HG03432 (cell line): ENCODE measurements at regions not wholly inside any gene's neighbourhood (a gene's known extent, or its start where the extent isn't known, plus 50 kb on each side); places are given as distances from the start of the nearest gene placed in this dataset.

ENCODE experiments used
- ATAC-seq: cut with Tn5 transposase; IDR thresholded peaks from one replicate; pipeline ENCODE4 v1.9.1; 2021; ENCODE audit warnings: mild to moderate bottlenecking, moderate library complexity; ENCODE audit not compliant: unreplicated experiment

DNA sequence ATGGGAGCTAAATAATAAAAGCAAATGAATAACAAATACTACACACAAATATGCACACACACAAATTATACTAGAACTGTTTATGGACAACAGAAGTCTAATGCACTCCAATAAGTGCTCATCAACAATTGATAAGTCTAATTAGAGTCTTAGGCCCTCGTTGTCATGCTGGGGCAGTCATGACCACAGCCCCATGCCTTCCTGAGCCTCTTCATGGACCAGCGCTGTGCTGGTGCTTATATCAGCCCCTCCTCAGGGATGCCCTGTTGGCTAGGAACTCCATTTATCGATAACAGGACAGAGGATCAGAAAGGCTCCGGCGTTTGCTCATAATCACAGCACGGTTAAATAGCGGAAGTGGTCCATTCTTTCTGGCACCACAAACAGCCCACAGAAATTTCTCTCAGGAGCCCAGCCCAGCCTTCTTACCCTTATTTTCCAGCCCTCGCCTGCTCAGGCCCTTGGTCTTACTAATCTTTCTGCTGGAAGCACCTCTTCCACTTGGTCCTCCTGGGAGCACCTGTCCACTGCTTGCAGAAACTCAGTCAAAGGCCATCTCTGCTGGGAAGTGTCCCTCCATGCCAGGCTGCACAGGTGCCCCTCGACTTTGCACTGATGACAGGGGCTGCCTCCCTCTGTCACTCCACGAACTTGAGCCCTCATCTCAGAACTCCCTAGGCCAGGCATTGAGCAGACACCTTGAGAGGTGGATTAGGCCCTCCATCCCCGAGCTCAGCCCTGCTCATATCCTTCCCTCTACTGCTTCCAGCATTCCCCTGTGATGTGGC is 500.2 kb upstream of the HS6ST1 start:
- ATAC-seq: no peak

DNA sequence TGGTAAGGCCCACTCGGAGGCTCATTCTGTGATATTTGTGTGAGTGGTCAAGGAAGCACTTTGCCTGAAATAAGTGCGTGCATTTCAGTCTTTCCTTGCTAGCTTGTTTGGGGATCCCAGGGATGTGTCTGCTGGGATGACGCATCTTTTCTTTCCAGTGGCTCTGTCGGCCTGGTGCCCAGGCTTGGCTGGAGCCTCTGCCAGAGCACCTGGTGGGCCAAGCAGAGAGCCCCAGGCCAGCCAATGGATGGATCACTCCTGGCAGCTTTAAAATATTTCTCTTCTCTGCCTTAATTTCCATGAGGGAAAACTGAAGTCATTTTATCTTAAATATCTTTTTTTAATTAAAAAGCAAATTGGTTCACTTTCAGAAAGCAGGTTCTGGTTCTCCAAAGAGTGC is 501.8 kb upstream of the HS6ST1 start:
- no peak for ATAC-seq

DNA sequence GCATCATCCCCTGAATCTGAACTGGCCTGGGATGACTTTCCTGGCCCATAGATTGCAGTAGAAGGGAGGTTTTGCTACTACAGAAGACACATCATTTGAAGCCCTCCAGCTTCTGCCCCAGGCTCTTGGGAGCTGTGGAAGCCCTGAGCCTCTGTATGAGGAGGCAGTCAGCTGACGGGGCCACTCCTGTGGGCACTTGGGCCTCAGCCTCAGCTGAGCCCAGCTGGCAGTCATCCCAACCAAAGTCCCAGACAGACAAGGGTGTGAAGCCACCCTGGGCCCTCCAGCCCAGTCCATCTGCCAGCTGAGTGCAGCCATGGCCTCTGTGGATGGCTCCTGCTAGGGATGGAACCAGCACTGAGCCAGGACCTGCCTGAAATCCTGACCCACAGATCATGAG is 502.3 kb upstream of the HS6ST1 start:
- no peak for ATAC-seq

DNA sequence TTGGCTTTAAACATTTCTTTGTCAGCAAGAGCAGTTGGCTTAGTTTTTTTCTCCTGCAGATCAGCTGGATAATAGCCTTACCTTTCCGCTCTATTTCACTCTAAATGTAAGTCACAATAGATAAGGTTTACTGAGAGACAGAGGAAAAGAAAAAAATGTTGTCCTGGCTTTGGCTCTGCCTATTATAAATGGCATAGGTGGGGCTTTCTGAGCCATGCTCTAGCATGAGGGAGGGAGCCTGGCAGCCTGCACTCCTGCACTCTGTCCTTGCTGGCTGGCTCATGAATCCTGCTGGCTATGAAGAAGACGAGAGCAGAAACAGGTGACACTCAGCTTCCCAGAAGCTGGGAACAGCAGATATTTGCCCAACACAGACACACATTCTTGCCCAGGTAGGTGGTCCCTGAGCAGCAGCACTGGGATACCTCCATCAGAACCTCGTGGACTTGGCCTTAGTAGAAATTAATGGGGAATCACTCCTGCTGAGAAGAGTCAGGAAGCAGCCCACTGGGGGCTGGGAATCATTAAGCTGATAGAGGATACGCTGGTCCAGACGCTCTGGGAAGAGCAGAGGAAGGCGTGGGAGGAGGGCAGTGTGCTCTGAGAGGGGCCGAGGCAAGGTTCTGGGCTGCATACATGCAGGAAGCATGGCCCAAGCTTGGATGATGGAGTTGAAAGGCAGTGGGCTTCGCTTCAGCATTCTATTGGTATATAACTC is 514.4 kb upstream of the HS6ST1 start:
- ATAC-seq: no peak

DNA sequence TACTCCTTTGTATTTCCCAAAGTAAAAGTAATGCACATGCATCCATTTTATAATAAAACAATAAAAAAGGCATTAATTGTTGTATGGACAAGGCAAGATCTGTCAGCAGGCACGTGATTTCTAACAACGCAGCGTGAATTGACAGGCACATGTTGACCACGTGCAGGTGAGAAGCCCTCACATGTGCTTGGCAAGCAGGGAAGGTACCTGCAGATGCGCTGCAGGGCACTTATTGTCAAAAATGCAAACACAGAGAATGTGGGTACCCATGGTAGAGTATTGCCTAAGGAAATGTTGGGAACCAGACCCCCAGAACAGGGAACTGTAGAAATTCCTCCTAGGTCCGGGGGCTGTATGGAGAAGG is 515.0 kb upstream of the HS6ST1 start:
- no peak for ATAC-seq

DNA sequence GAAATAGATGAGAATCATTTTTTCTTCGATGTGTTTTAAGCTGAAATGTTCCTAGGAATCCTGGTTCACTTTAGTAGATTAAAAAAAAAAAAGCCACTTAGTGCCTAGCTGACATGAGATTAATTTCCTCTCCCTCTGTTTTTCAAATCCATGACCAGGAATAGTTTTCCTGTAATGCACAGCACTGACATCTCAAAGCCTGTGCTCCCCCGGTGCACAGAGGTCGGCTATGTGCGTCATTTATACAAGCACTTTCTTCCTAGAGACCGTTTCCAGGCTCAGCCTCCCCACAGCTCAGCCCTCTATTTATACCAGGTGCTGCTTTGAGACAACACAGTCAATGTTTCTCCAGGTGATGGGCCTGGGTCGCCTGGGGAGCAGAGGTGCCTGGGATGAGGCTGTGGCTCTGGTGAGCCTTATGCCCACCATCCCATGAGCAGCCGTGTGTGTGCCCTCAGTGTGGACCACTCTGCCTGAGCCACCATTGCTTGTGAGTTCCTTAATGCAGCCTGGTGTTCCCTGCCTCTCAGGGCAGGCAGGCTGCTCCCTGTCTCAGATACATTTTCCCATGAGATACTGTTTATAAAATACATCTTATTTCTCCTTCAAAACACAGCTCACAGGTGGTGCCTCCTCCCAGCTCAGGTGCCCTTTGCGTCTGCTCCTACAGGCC is 515.7 kb upstream of the HS6ST1 start:
- ATAC-seq: no peak

DNA sequence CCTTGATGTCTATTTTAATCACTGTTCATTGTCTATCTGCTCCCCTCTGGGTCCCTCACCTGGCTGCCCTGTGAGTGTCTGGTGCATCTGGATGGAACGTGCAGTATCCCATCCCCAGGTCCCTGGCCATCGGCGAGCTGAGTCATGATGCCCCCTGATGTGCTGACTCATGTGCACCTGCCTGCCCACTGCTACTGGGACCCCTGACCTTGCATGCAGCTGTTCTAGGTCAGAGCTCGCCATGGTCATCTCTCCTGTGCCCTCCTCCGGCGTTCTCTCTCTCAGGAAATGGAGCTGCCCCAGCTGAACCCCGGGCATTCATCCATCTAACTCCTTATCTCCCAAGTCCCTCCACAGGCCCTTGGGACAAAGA is 516.2 kb upstream of the HS6ST1 start:
- no peak for ATAC-seq

DNA sequence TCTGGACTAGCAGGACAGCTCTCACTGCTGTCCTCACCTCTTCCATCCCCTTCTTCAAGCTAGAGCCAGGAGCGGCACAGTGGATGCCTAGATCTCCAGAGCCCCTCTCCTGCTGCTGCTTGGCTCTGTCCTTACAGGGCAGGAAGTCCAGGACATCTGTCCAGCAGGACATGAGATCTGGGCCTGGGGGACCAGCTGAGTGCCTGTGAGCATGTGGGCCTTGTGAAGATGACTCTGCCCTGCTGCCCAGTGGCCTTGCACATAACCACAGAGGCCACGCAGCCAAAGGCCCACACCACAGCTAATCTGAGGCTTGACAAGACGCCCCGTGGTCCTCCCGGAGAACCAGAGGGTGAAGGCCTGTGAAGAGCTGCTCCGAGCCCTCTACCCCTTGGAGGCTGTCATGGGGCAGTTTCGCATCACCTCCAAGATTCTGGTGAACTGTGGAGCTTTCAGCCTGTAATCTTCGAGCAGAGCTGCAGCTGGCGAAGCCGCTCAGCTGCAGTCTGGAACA is 516.7 kb upstream of the HS6ST1 start:
- ATAC-seq: no peak

DNA sequence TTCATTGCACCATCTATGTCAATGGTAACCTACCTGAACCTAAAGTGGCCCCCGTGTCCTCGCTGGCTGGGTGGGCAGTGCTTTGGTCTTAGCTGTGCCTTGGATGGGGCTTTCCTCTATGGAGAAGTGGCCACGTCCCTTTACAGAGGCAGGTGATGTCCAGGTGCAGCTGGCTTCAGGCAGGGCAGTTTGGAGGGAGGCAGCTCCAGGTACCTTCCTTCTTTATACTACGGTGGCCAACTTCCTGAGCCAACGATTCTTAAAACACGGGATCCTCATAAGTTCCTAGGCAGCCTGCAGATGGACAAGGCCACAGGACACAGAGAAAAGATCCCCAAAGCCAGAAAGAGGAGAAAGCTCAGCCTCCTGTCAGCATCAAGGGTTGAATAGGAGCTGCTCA is 517.3 kb upstream of the HS6ST1 start:
- no peak for ATAC-seq

DNA sequence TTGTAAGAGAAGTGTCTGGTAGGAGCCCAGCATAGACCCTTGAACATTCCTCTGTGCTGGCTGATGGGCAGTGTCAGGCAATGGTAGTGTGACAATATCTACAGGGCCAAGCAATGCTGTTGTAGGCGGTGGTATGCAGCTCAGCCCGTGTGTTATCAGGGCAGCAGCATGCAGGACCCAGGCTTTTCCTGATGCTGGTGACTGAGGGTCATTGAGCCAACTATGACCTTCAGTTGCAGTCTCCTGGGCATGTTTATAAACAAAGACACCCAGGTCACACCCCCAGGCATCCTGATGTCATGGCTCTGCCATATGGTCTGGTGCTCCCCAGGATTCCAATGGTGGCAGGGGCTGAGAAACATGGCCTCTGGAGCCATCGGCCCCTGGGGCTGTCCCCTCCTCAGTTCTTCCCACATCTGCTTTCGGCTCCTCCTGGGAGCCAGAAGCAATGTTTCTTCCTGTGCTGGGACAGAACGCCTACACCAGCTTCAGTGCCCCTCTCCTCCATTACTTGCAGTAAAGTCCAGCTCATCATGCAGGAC is 518.0 kb upstream of the HS6ST1 start:
- no peak for ATAC-seq

DNA sequence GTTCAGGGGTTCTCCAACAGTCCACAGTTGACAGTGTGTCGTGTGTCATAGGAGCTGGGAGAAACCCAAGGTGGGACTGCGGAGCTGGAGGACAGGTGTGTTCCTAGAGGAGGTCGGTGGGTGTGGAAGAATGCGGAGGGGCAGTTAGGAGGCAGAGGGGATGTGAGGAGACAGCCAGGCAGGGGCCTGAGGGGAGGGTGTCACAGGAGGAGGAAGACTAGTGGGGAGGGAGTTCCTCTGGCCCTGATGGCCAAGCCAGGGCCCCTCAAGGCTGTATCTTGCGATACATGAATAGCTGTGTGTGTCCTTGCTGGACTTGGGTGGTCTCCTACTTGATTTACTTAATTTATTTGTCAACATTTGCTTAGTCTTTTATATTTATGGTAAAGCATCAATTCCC is 519.6 kb upstream of the HS6ST1 start:
- no peak for ATAC-seq

DNA sequence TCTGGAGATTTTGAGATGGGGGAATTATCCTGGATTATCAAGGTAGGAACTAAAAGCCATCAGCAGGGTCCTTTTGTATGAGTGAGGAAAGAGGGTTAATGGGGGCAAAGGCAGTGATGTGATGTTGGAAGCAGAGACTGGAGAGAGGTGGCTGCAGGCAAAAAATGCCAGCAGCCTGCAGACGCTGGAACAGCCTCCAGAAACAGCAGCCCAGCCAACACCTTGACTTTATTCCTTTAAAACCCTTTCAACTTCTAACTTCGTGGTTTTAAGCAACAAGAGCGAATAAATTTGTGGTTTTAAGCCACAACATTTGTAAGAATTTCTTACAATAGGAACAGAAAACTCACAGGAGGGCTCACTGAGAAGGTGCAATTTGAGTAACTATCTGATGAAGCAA is 523.1 kb upstream of the HS6ST1 start:
- ATAC-seq: no peak

DNA sequence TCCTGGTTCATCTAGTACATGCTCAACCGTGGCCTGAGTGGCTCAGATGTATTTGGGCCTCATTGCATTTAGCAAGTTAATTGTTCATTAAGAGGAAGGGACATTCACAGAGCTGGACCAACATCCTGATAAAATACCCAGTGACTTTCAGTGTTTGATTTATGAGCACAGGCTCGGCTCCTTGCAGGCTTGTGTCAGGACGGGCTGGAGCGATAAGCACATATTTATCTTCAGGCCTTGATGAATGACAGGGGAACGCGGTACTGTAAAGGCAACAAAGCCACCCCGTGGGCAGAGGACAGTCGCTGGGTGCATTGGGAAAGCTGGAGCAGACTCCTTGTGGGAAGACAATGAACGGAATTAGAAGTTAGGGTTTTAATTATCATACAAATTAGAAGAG is 548.6 kb upstream of the HS6ST1 start:
- no peak for ATAC-seq

DNA sequence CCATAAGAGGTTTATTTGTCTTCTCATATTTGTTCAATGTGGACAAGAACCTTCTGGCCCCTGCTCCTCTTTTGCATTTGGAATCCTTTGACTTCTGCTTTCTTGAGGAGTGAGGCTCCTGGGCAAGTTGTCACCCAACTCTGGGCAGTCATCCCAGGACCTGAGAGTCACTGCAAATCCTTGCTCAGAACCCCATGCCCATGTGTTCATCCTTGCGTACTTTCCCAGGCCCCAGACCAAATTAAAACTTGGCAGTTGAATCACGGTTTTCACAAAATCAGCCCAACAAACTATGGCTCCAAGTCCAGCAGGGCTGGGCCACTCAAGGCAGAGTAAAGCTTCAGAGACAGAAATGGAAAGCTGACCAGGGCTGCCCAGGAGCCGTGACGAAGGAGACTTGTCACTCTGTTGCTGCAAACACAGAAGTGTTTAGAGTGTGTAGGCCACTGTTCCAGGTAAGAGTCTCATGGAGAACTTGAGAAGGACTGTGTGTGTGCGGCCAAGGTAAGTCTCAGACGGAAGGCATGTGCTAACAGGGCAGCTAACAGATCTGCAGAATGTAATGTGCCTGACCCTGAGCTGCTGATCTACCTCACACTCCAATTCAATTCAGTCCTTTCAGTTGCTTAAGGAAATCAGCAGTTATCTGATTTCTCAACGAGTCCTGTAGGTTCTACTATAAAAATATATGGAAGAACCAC is 549.4 kb upstream of the HS6ST1 start:
- no peak for ATAC-seq

DNA sequence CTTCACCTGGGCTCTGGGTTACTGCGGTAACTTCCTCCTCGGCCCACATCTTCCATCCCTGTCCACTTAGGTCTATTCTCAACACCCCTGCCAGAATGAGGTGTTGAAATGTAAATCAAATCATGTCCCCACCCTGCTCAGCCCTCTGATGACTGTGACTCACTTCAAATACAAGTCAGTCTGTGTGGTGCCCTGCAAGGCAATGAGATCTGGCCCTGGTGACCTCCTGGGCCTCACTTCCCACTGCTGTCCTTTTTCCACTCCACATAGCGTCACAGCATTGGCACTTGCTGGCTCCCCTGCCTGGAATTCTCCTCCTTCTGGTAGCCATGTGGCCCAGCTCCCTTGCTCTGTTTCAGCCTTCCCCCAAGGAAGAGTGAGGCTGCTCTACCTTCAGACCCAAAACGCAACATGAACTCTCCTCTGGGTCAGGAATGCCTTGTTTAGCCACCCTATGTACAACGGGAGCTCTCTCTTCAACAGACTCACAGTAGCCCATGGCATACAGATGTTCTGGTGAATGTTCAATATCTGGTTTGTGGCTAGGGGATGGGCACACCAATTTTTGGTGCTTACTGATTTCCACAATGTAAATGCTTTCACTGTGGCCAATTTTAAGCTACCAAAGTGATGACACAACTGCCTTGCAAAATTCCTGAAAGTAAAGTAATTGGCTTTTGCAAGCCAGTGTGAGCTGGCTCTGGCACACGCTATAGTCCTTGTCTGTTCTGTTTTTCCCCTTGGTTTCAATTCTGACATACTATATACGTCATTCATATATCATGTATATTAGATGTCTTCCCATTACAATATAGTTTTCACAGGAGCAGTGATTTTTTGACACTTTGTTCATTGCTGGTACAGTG is 550.3 kb upstream of the HS6ST1 start:
- no peak for ATAC-seq

DNA sequence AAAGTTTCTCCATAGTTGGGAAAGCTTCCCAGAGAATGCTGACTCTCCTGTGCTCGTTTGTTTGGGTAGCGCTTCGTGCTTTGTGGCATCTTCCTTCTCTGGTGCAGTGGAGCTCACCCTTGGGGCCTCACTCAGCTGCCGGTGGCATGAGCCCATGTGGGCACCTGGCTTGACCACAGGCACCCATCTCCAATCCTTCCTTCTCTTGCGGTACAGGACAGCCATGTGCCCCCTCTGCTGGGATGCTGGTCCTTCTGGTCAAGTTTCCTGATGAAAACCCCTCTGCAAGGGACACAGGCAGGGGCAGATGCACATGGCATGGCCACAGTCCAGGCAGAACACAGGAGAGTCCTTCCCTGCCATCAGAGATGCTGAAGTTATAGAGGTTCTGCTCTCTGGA is 555.9 kb upstream of the HS6ST1 start:
- no peak for ATAC-seq

DNA sequence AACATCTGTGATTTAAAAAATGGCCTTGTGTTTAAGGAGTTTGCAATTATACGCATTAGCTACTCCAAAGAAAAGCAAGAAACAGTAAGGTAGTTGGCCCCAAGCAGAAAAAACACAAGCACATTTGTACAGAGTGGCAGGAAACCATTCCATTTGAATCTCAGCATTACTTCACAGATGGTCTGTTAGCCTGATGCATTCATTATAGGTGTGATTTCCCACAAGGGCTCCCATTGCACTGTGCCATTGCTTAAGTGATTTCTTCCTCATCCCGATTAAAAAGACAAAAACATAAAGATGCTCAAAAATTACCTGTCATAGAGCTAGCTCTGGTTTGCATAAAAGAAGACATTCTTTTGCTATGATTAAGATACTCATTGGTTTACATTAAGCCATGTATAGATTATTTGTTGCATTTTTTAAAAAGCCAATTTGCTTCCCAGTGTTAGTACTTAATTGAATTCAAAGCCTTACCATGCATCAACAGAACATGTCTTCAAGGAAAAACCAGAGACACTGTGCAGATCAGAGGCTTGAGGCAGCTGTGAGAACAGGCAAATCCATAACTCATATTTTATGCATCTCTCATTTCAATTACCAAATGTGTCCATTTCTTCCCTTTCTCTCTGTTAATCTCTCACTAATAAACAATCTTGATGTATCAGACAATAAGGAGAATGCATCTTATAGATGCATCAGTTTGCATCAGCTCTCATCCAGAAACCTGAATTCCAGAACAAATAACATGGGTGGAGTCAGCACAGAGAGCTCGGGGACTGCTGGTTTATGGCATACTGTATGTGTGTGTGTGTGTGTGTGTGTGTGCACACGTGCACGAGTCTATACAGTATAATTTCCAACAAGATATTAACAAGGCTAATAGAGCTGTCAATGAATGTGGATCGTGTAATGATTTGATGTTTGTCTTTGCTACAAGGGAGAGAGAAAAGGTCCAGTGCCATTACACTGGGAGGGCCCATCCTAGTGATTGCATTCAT is 558.6 kb upstream of the HS6ST1 start:
- no peak for ATAC-seq

DNA sequence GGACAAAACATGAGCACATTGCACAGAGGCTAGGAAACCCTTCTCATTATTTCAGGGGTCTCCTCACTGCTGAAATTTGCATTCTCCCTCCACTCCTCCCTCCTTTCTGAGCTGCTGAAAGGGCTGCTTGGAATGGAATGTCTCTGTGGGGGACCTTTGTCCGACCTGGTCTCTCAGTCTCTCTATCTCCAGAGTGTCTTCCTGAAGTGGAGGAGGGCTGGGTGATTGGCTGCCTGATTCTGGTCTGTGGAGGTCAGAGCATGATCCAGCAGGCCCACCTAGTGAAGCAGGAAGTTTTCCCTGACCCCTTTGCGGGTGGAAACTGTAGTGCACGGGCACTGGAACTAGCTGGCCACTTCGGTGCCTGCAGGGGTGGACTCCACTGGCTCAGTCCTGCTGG is 560.5 kb upstream of the HS6ST1 start:
- ATAC-seq: no peak

DNA sequence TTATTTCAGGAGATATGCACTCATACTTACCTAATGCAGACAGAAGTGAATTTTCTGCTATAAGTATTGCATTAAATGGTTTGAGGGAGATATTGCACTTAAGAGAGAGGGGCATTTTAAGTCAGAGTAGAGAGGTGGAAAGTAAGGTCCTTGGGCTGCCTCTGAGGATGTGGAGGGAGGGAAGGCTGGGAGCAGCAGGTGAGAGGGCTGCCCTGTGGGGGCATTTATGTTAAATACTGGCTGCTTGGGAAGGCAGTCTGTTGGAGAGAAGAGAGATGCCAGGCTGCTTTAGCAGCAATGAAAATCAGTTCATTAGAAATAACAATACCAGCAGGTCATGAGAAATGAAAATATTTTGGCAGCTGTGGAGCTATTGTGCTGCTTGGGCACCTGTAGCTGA is 576.2 kb upstream of the HS6ST1 start:
- ATAC-seq: no peak
